B cell (primary cell): ENCODE measurements at regions not wholly inside any gene's neighbourhood (a gene's known extent, or its start where the extent isn't known, plus 50 kb on each side); places are given as distances from the start of the nearest gene placed in this dataset.

Experiments used
- CTCF ChIP-seq: fragments of 200-600 bp; IDR thresholded peaks from one replicate; pipeline ENCODE4 v1.8.0; 2022; ENCODE audit warnings: antibody characterized with exemption, mild to moderate bottlenecking
- EZH2 ChIP-seq: IDR thresholded peaks from 2 replicates; pipeline ENCODE4 v1.6.1; 2012; ENCODE audit warnings: borderline replicate concordance, low read depth, mild to moderate bottlenecking, moderate library complexity, low read length; ENCODE audit not compliant: insufficient read depth, poor library complexity, severe bottlenecking

- TF ChIP-seq CTCF (no peak), EZH2 (no peak)
Observed at GRCh38 chr2:131645177-131645765, 117.6 kb downstream of the CCDC74A start.
